Sigmoid colon (tissue), 6 donors: ENCODE measurements at regions not wholly inside any gene's neighbourhood (a gene's known extent, or its start where the extent isn't known, plus 50 kb on each side); places are given as distances from the start of the nearest gene placed in this dataset.
A peak's percentile ranks its signal among the peaks of the same experiment; 100 is the strongest.

Experiments used
- DNase-seq: peaks from one replicate; pipeline ENCODE4 v3.0.0-alpha.2; 2019
- H3K27ac ChIP-seq, 4 donors: fragments of 200-600 bp; sonication (generic); one replicate each; pipeline ENCODE4 v1.5.1; 2016 to 2019; ENCODE audit warnings: mild to moderate bottlenecking in 1 of 4
- H3K27me3 ChIP-seq, 3 donors: fragments of 200-600 bp; sonication (generic); one replicate each; pipeline ENCODE4 v1.5.1; 2019; ENCODE audit warnings: mild to moderate bottlenecking in 1 of 3
- H3K36me3 ChIP-seq, 4 donors: fragments of 200-600 bp; sonication (generic); one replicate each; pipeline ENCODE4 v1.5.1; 2016 to 2019
- H3K4me1 ChIP-seq, 4 donors: fragments of 200-600 bp; sonication (generic); one replicate each; pipeline ENCODE4 v1.5.1; 2017 to 2019
- H3K4me3 ChIP-seq, 4 donors: fragments of 200-600 bp; sonication (generic); one replicate each; pipeline ENCODE4 v1.5.1; 2017 to 2019; ENCODE audit warnings: mild to moderate bottlenecking in 2 of 4, moderate library complexity in 1 of 4
- H3K9me3 ChIP-seq, 4 donors: fragments of 200-600 bp in 3 of 4; sonication (generic) in 3 of 4; one replicate each; pipeline versions ENCODE4 v1.5.1 to v1.6.1; 2013 to 2019
- CTCF ChIP-seq, 4 experiments: fragments of 450-650 bp in 3 of 4; fragments of 200-600 bp in 1 of 4; IDR thresholded peaks; one replicate each; pipeline ENCODE4 v1.5.1; 2016 to 2019; ENCODE audit warnings: antibody characterized with exemption in 4 of 4, mild to moderate bottlenecking in 3 of 4, moderate library complexity in 2 of 4
- EP300 ChIP-seq, 4 donors: sonication (generic); formaldehyde crosslinking; IDR thresholded peaks; one replicate each; pipeline ENCODE4 v1.6.1; 2017; ENCODE audit warnings: antibody characterized with exemption in 4 of 4
- POLR2A ChIP-seq, 2 donors: fragments of 450-650 bp; IDR thresholded peaks; one replicate each; pipeline ENCODE4 v1.6.1; 2016; ENCODE audit warnings: antibody characterized with exemption in 2 of 2, mild to moderate bottlenecking in 2 of 2, moderate library complexity in 2 of 2
- POLR2AphosphoS5 ChIP-seq, 4 donors: sonication (generic); formaldehyde crosslinking; IDR thresholded peaks; one replicate each; pipeline ENCODE4 v1.6.1; 2017; ENCODE audit warnings: antibody characterized with exemption in 4 of 4
- WGBS, 2 donors: extraction: QIAGEN DNeasy Blood & Tissue Kit; methylation state at CpG; one replicate each; pipeline ENCODE4 v1.1.7; 2013; 5-methylcytosine and 5-hydroxymethylcytosine counted together
- intact Hi-C: fragments of 100-400 bp; cut with DNase I; formaldehyde crosslinking; loops from one replicate; pipeline ENCODE4 v1.15.1; 2023
- small RNA-seq, 3 donors: library from RNA; depleted of rRNA; stranded (forward); fragments of <200 nt; gene quantifications; one replicate each; pipeline ENCODE3, GENCODE V24; 2016
- donor health status: healthy with polysubstance abuse.
- donor health status: healthy.

- WGBS, 2 donors: 84 to 88% methylated on average over 3 of the region's 3 CpGs
Observed at GRCh38 chr6:93494057-93494456, 74.7 kb upstream of the EPHA7 start.

GRCh38 chr6:93474733-93475179, 55.4 kb upstream of the EPHA7 start:
- TF ChIP-seq EP300 (IDR thresholded peaks at IDR 0.05): peak; percentile 25 to 92 (median 52)
- TF ChIP-seq POLR2A (IDR thresholded peaks at IDR 0.05): no peak
- TF ChIP-seq POLR2AphosphoS5 (IDR thresholded peaks at IDR 0.05): peak; percentile 31 to 69 (median 52)
- 16 to 63% methylated on average over 5 of the region's 5 CpGs for WGBS, 2 donors
- H3K27ac ChIP-seq: peak overlapping the region; percentile 52 to 80 (median 72)
- H3K9me3 ChIP-seq: no peaks in the 10 kb centered on the region
- peak; percentile 84 for DNase-seq
- H3K27me3 ChIP-seq: no peaks in the 10 kb centered on the region
- intact Hi-C loops: loop anchor here (2.0 to 5.0 kb wide), 2 partner anchors 52 to 92 kb away; no protein-coding TSS in a partner anchor
- H3K36me3 ChIP-seq: no peaks in the 10 kb centered on the region
- no peak overlapping the region for H3K4me3 ChIP-seq
- H3K4me1 ChIP-seq: peaks cover 0 to 20% (median 0%) of the 10 kb centered on the region in 4 donors

More at GRCh38 chr6:93494057-93494456, 74.7 kb upstream of the EPHA7 start:
- Histone ChIP-seq H3K9me3 (no peaks in the 10 kb centered on the region), H3K36me3 (no peaks in the 10 kb centered on the region), H3K4me1 (no peaks in the 10 kb centered on the region), H3K4me3 (no peak overlapping the region), H3K27ac (no peak overlapping the region), H3K27me3 (no peaks in the 10 kb centered on the region)
- DNase-seq: no peak
- TF ChIP-seq POLR2A (IDR thresholded peaks at IDR 0.05) (no peak), CTCF (IDR thresholded peaks at IDR 0.05) (no peak), EP300 (IDR thresholded peaks at IDR 0.05) (no peak), POLR2AphosphoS5 (IDR thresholded peaks at IDR 0.05) (no peak)
- intact Hi-C loops: no loop called here

- intact Hi-C loops: loop anchor here (5.0 kb wide), 1 partner anchor 49 kb away; no protein-coding TSS in a partner anchor
Observed at GRCh38 chr6:93471281-93471680, 51.9 kb upstream of the EPHA7 start.

More at GRCh38 chr6:93471281-93471680, 51.9 kb upstream of the EPHA7 start:
- Histone ChIP-seq H3K4me3 (no peak overlapping the region), H3K27ac (peak overlapping the region in 1 of 4 donors; percentile 80), H3K4me1 (peaks cover 0 to 34% (median 0%) of the 10 kb centered on the region in 4 donors), H3K9me3 (no peaks in the 10 kb centered on the region), H3K36me3 (no peaks in the 10 kb centered on the region), H3K27me3 (no peaks in the 10 kb centered on the region)
- no peak for TF ChIP-seq CTCF (IDR thresholded peaks at IDR 0.05)
- TF ChIP-seq POLR2A (IDR thresholded peaks at IDR 0.05): no peak
- TF ChIP-seq POLR2AphosphoS5 (IDR thresholded peaks at IDR 0.05): no peak
- no peak for TF ChIP-seq EP300 (IDR thresholded peaks at IDR 0.05)
- DNase-seq: no peak
- 82 to 89% methylated on average over 2 of the region's 2 CpGs for WGBS, 2 donors

Small RNA genes lying in the stretch of these regions (small RNA-seq; reads per million reads assigned to genes)
- gene AL078595.1 (0 reads per million in 3 donors), gene RF00425 (0 reads per million in 3 donors)
